Fibroblast of skin of left quadriceps (primary cell): ENCODE measurements at regions not wholly inside any gene's neighbourhood (a gene's known extent, or its start where the extent isn't known, plus 50 kb on each side); places are given as distances from the start of the nearest gene placed in this dataset.
"Not testable (repeated sequence)": the region's sequence is repeated elsewhere in the genome, so short reads cannot be mapped to it uniquely, and the experiment has no call there.

Experiments
- DNase-seq, 2 experiments: peaks; one replicate each; pipeline ENCODE4 v3.0.0-alpha.2; 2013; ENCODE audit warnings: low read depth in 2 of 2

DNA sequence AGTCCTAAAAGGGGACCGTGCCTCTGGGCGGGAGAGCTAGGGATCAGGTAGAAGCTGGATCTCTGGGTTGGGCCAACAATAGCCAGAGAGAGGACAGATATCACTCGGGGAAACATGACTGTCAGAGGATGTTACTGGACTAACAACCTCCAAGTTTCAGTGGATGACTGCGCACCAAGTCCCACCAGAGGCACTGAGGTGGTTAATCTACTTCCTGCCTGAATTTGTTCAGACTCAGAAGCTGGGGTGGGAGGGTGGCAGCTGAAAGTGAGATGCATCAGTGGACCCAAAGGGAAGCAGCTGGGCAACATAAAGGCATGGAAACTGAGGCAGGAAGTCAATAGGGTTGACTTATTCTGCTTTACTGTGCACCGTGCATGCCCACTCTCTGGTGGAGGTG, 130.1 kb upstream of the SLC44A1 start:
- DNase-seq: no peak

DNA sequence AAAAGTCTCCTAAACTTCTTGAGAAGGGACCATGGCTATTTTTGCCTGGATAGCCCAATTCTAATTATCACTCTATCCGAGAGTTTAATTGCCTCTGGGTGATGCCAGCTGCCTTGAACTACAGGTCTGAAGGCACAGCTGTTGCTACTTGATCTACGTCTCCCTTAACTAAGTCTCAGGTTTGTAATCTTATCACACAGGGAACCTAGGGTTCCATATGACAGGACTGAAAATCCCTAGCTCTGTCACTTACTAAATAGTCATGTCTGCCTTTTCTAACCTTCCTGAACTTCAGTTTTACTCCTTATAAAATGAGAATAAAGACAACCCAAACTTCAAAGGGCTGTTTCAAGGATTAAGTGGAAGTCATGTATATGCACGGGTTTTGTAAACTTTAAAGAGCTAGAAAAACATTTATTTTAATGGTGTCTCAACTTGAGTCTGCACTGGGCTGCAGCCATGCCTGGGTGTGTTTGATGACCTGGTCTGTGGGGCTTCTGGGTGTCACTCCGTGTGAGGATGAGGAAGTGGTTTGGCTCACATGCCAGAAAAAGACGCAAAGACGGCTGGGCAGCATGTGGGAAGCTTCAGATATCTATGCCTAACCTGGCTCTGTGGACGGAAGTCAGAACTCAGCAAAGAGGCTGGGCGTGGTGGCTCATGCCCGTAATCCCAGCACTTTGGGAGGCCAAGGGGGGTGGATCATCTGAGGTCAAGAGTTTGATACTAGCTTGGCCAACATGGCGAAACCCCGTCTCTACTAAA, 129.3 kb upstream of the SLC44A1 start:
- DNase-seq: no peak

DNA sequence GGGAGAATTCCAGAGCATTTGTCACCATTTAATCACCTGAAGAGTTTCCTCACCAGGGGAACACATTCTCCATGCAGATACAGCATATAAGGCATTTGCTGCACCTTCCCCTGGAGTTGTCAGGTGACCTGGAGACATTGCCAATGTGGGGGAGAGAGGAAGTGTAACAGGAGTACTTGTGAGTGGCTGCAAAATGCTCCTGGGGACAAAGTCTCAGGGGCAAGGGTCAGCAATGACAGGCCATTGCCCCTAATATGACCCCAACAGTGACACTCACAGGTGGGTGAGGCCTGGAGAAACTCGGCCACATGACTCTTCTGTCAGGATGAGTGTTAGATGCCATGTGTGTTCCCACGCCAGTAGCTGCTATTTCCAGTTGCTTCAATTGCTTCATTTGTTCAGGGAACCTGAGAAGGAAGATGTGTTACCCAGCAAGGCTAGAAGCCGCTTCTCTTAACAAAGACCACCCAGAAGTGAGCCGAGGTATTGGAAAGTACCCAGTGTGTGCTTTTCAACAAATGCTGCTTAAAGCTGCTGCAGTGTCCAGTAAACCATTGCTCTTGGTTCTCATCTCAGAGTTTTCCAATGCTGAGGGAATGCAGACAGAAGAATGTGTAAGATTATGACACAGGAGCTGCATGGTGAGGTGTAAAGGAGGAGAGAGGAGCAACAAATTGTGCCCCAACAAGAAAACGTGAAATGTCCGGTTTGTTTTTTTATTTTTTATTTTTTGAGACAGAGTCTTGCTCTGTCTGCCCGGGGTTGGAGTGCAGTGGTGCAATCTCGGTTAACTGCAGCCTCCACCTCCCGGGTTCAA, 128.2 kb upstream of the SLC44A1 start:
- DNase-seq: no peak

DNA sequence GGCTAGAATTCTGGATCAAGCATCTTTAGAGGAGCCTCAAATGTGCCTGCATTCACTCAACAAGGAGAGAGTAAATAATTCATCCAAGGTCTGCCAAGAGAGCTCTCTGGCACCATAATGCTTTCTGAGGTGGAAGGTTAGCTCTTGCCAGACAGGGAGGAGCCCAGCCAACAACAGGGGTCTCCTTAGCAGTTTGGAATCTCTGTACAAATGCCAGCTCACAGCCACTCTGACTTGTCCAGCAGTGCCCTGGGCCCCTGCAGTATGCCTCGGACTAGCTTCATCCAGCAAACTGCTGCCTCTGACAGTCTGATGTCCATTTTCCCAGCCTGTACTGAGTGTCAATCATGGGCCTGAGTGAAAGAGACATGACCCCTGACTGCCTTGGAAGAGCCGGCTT, 127.2 kb upstream of the SLC44A1 start:
- DNase-seq: no peak

DNA sequence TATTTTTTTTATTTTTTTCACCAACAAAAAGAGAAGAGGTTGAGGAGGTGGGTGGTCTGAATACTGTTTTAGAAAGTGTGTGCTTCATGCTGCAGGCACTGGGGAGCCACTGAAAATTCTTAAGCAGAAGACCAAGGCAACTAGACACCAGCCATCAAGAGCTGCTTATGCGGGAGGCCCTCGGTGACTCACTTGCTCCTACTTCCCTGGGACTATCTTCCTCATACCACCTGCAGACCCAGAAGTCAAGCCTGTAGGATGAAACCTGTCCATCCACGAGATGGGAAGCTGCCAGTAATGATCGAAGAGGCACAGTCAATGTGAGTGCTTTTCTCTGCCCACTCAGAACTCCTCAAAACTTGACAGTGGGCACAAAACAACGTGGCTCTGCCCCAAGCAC, 125.8 kb upstream of the SLC44A1 start:
- no peak for DNase-seq

DNA sequence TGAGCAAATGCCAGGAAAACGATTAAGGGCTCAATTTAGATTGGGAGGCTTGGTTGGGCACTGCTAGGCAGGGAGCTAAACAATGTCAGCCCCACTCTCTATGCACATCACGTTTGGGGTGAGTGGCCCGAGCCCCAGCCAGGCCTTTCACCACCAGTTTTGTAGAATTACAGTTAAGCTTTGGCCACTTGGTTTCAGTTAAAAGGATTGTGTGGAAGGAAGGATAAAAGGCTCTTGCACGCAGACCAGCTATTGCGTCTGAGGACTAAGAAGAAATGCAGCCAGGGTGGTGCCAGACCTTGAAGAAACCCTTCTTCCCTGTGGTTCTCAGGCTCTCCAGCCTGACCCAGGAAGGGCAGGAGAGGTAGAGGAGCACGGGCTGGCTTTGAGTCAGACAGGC, 125.3 kb upstream of the SLC44A1 start:
- no peak for DNase-seq

DNA sequence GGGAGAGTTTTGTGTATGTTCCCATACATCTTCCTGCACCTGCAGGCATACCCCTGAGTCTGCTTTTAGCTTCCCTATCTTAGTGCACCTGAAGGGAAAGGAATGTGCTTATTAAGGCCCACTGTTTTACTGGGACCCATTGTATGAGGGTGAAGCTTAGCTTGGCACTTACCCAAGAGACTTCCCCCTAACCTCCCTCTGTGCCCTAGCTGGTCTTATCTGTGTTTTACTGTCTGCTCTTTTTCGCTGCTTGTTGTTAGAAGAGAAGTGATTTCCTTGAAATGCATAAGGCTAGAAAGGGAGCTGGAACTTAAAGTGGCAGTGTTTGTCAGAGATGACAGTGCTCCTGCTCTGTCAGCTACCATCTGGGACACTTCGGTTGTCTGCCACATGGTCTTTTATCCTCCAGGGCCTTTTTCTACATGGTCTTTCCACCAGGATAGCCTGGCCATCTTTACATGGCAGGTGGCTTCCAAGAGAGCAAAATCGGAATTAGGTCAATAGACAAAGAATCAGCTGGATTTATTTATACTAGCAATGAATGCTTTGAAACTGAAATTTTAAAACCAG, 122.5 kb upstream of the SLC44A1 start:
- DNase-seq: no peak

DNA sequence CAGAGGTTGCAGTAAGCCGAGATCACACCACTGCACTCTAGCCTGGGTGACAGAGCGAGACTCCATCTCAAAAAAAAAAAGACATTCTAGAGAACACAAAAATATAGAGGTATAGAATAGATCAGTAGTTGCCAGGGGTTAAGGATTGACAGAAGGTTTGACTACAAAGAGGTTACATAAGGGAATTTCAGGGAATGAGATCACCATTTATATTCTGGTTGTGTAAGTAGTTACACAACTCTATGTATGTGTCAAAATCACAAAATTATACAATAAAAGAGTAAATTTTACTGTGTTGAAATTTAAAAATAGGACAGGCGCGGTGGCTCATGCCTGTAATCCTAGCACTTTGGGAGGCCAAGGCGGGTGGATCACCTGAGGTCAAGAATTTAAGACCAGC, 119.9 kb upstream of the SLC44A1 start:
- DNase-seq: not testable (repeated sequence)

DNA sequence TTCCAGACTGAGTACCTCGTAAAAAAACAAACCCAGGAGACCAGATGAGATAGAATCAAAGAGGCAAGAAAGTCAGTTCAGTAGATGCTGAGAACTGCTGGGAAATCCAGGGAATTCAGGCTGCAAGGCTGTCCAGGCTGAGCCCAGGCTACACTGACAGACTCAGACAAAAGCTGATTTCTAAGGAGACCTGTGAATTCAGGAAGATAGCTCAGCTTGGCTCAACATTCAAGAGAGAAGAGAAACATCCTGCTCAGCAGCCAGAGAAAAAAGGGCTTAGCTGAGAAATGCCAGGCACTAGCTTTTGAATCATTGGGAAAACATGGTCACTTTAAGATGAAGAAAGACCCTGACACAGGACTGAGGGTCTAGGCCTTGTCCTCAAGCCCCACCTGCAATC, 118.2 kb upstream of the SLC44A1 start:
- DNase-seq: no peak

DNA sequence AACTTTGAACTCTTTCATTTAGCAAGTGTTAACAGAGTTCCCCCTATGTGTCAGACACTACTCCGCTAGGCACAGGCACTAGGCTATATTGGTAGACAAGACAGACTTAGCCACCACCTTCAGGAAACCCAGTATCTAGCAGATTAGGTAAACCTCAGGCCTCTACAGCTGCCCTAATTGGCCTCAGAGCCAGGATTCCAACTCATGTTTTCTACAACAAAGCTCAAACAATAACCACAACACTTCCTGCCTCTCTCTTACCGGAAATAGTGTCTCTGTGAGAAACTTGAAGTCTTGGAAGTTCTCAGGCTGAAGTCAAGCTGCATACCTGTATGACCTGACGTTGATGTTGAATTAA, 116.6 kb upstream of the SLC44A1 start:
- DNase-seq: no peak

DNA sequence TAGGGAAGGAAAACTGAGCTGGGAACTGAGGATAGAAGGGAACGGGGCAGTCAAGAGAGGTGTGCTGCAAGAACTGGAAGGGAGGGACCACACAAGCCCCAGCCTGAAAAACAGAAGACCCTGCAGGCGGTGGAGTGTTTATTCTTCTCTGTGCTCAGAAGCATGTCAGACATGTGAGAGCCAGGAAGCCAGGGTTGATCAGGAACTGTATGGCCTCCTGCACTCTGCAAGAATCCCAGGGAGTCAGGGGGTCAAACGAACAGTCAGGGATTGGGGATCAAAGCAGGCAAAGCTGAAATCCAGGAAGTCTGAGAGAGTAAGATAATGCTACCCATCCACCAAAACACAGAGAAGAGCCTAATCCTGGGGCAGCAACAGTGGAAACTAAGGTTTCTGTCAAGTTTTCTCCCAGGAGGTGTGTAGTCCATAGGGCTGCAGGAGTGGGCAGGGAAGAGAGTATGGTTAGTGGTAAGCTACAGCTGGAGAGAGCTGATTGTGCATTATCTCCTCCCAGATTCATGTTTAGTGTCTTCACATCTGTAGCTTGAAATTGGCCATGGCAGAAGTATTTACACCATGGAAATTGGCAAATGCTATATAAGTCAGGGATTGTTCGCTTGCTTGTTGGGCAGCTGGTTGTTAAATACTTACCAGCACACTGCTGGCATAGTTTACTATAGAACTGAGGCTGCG, 115.4 kb upstream of the SLC44A1 start:
- no peak for DNase-seq

DNA sequence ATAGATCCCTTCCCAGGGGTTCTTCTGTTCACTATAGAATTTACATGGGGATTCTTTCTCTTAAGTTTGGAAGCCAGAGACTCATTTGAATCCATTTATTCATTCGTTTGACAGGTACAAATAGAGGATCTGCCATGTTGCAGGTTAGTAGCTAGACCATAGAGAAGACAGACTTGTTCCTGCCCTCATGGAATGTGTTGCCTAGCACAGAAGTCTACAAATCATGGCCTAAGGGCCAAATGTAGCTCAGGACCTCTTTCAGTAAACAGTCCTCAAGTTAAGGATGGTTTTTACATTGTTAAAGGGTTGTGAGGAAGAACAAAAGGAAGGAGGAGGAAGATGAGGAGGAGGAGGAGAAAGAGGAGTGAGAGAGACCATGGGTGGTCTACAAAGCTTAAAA, 114.7 kb upstream of the SLC44A1 start:
- no peak for DNase-seq

DNA sequence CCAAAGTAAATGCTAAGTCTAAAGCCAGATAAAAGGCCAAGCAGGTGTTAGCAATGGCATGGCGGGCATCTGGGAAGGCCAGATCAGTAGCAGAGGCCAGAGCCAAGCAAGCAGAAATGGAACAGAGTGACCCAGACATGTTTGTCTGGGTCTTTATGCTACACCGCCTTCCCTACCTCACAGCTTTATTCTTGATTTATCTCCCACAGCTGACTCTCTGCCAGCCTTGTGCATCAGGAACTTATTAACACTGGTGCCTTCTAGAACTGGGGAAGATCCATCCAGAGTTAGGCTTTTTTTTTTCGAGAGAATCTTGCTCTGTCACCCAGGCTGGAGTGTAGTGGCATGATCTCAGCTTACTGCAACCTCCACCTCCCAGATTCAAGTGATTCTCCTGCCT, 112.5 kb upstream of the SLC44A1 start:
- DNase-seq: peak in 1 of 2 experiments; percentile 43

DNA sequence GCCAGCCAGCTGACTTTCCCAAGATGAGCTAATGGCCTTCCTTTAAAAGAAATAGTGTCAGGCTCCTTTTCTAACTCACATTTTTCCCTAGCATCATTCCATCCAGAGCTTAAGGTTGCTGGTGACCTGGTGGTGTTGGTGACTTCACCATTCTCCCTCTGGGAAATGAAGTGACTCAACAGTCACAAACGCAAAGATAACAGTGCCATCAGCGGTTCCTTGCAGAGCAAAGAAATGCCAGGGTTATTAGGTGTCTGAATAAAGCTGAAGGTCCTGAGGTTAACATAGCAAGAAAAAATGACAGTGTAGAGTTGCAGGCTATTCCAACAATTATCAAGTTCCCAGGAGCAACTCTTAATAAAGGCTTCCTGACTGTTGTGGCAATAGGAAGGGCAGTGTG, 111.8 kb upstream of the SLC44A1 start:
- no peak for DNase-seq

DNA sequence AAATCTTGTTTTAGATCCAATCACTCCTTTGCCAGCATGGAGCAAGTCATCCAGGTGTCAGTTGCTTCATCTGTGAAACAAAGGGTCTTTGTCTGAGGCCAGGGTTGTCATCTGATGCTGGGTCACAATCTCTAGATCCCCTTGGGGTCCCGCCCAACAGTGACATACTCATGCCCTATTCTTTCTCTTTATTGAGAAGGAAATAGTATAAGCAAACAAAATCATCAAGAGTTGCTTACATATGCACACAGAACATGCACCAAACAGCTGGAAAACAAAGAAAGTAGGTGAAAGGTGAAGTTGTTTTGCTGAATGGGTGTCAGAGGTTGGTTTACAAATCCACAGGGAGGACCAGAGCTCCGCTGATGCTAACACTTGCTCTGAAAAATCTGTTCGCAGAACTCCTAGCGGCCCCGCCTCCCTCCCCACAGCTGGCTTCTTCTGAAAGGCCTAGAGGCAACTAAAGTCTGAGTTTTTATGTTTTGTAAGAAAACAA, 106.1 kb upstream of the SLC44A1 start:
- no peak for DNase-seq

DNA sequence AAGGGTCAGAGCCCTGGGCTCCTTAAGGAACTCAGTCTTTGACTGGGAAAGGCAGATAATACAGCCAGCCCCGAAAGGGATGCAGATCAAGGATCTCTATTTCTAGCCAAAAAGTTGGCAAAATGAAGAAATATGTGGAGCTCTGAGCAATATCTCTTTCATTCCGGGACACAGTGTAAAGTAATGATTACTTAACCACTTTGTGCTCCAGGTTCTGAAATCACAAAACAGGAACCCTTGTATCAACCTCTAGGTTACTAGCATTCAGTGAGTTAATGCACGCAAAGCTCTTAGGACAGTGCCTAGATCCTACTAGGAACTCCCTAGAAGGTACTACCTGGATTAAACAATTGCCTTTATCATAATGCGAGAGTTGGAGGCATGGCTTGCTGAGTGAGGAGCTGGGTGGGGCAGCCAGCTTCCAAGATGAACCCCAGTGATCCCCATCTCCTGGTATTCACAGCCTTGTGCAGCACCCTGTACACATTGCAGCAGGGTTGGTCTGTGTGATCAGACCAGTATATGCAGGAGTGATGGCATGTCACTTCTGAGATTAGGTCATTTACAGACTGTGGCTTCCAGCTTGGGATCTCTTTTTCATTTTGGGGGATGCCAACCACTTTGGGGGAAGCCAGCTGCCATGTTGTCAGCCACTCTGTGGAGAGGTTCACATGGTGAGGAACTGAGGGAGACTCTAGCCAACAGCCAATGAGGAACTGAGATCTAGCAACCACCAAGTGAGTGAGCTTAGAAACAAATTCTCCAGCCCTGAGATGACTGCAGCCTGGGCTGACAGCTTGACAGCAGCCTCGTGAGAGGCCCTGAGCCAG, 103.1 kb upstream of the SLC44A1 start:
- DNase-seq: no peak

DNA sequence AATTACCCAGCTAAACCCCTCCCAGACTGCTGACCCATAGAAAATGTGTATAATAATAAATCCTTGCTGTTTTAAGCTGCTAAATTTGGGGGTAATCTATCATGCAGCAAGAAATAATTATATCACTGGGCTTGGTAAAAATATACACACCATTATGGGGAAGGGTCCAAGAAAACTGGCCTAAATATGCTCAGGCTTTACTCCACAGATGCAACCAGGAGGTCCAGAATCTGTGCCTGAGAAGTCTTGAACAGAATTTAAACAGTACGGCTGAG, 102.5 kb upstream of the SLC44A1 start:
- no peak for DNase-seq

DNA sequence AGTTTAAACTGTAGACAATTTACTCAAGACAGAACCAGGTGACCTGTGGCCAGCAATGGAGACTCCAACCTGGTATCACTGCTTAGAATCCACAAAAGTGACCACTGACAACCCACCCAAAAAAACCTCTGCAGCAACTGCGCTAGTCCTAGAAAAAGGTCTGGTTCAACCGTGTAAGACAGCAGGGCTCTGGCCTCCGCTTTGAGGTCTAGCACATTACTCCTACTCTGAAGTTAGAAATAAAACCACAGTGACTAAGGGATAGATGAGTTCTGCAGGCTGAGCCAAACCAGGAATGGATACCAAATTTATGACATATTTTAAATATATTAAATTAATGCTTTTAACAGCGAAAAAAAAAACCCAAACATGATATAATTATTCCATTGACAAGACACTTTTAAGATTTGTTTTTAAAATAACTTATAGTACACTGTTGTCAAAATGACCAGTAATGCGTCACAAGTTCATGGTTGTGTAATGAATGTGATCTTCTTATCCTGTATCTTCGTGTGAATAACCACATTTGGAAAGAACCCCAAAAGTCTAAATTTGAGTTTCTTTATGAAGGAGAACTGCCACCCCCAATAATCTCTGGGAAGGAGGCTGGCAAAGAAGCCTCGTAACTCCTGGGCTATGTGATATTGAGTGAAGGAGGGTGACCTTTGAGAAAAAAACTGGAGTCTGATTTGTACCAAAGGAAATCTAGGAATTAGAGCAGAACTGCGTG, 101.9 kb upstream of the SLC44A1 start:
- no peak for DNase-seq

DNA sequence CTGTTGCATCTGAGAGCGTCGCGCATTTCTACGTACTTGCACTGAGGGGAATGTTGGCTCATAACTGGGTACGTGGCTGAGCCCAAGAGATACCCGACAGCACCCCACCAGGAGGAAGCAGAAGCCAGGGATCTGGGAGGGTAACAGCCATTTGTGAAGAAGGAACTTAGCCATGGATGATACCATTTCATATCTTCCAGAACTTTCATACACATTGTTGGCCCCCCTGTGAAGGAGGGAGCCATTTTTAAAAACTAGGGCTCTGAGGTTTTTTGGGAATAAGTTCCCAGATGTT, 101.4 kb upstream of the SLC44A1 start:
- no peak for DNase-seq

DNA sequence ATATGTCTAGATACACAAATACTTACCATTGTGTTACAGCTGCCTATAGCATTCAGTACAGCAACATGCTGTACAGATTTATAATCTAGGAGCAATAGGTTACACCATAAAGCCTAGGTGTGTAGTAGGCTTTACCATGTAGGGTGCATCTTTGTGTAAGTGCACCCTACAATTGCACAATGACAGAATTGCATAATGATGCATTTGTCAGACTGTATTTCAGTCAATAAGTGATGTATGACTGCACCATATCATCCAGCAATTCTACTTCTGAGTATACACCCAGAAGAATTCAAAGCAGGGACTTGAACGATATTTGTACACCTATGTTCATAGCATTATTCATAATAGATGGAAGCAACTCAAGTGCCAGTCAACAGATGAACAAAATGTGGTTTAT, 100.4 kb upstream of the SLC44A1 start:
- DNase-seq: no peak

DNA sequence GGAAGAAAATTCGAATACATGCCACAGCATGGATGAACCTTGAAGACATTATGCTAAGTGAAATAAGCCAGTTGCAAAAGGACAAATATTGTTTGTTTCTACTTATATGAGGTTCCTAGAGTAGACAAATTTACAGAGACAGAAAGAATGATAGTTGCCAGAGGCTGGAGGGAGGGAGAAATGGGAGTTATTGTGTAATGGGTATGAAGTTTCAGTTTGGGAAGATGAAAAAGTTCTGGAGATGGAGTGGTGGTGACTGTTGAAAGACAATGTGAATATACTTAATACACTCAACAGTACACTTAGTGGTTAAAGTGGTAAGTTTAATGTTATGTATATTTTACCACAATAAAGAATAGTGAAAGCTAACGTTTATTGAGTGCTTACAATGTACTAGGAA, 99.6 kb upstream of the SLC44A1 start:
- DNase-seq: no peak
